Mesothelial cell of epicardium (in vitro differentiated cells): ENCODE measurements at regions not wholly inside any gene's neighbourhood (a gene's known extent, or its start where the extent isn't known, plus 50 kb on each side); places are given as distances from the start of the nearest gene placed in this dataset.

ENCODE experiments used
- DNase-seq, 2 experiments: peaks; one replicate each; pipeline ENCODE4 v3.0.0; 2021; ENCODE audit warnings: low spot score in 2 of 2; ENCODE audit not compliant: unreplicated experiment in 2 of 2
- H3K27ac Mint-ChIP-seq: 2 replicates; pipeline ENCODE4 v1.8.0; 2021; ENCODE audit warnings: mixed read lengths
- H3K27me3 Mint-ChIP-seq: 2 replicates; pipeline ENCODE4 v1.8.0; 2021; ENCODE audit warnings: low read depth, mixed read lengths
- H3K36me3 Mint-ChIP-seq: 2 replicates; pipeline ENCODE4 v1.8.0; 2021; ENCODE audit warnings: mixed read lengths
- H3K4me1 Mint-ChIP-seq: 2 replicates; pipeline ENCODE4 v1.8.0; 2021; ENCODE audit warnings: mixed read lengths
- H3K4me3 Mint-ChIP-seq: 2 replicates; pipeline ENCODE4 v1.8.0; 2021; ENCODE audit warnings: mild to moderate bottlenecking, moderate library complexity, mixed read lengths
- H3K9me3 Mint-ChIP-seq: 2 replicates; pipeline ENCODE4 v1.8.0; 2021; ENCODE audit warnings: mixed read lengths
- CTCF ChIP-seq: fragments of 200-600 bp; sonication (generic); IDR thresholded peaks from one replicate; pipeline ENCODE4 v1.5.0; 2021; ENCODE audit warnings: antibody characterized with exemption; ENCODE audit not compliant: unreplicated experiment

DNA sequence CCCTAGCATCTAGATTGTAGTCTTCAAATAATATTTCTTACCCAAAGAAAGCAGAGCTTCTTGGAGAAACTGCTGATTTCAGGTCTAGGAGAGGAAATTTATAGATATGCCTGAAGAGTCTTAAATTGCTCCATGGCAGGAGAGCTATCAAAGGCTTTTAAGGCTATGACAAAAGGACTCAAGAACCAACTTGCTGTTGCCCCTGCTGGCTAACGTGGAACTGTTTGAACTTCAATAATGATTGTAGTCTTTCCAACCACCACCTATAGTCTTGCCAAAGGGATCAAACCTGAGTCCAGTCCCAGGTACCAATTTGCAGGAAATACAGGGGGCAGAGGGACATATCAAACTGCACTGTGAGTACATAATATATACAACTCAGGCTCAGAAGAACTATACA, 336.2 kb upstream of the ESRRG start:
- no peak overlapping the region for H3K4me3 Mint-ChIP-seq
- TF ChIP-seq CTCF: no peak
- H3K36me3 Mint-ChIP-seq: peaks cover 3% of the 10 kb centered on the region
- peaks cover 16% of the 10 kb centered on the region for H3K9me3 Mint-ChIP-seq
- no peak for DNase-seq
- no peak overlapping the region for H3K27ac Mint-ChIP-seq
- H3K27me3 Mint-ChIP-seq: peaks cover 28% of the 10 kb centered on the region
- peaks cover 21% of the 10 kb centered on the region for H3K4me1 Mint-ChIP-seq

DNA sequence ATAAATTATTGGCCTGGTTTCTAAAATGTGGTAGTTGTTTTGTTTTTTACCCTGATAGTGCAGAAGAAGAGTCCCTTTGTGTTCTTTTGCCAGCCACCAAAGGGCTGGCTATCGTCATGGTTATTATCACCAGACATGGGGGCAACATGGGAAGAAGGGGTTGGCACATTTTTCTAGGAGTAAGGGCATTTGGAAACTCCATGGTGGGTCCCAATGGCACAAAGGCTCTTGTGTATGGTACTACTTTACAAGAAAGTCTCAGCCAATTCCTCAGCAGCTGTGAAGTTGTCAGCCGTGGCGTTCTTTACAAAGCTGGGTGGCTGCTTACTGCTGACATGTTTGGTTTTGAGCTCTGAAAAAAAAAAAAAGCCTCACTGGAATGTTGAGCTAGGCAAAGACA, 330.4 kb upstream of the ESRRG start:
- TF ChIP-seq CTCF: no peak
- DNase-seq: no peak
- Mint-ChIP-seq H3K4me1 (no peaks in the 10 kb centered on the region), H3K27ac (no peak overlapping the region), H3K4me3 (no peak overlapping the region), H3K9me3 (peaks cover 16% of the 10 kb centered on the region), H3K36me3 (peaks cover 3% of the 10 kb centered on the region), H3K27me3 (peaks cover 10% of the 10 kb centered on the region)

DNA sequence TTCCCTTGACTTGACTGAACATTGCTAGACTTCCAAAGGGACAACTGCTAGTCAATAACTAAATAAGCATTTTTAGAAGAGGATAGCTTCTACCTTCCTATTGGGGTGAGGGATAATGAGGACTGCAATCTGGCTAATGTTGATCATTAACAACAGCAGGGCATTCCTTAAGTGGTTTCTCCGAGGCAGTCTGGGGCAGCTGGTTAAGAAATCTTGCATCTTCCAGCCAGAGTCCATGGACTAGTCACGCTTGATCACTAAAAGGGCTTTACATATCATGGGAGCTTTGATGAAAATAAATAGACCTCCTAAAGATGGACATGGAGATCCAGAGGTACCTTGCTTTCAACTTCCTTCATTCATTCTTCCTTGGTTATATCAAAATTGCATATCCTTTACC, 329.4 kb upstream of the ESRRG start:
- no peak for DNase-seq
- H3K27me3 Mint-ChIP-seq: peaks cover 8% of the 10 kb centered on the region
- H3K4me1 Mint-ChIP-seq: no peaks in the 10 kb centered on the region
- peaks cover under 1% of the 10 kb centered on the region for H3K36me3 Mint-ChIP-seq
- H3K9me3 Mint-ChIP-seq: peaks cover 7% of the 10 kb centered on the region
- no peak overlapping the region for H3K4me3 Mint-ChIP-seq
- no peak overlapping the region for H3K27ac Mint-ChIP-seq
- TF ChIP-seq CTCF: no peak

GRCh38 chr1:217052196-217052595, 329.0 kb upstream of the ESRRG start:
- no peaks in the 10 kb centered on the region for H3K36me3 Mint-ChIP-seq
- no peaks in the 10 kb centered on the region for H3K4me1 Mint-ChIP-seq
- no peak overlapping the region for H3K4me3 Mint-ChIP-seq
- no peak overlapping the region for H3K27ac Mint-ChIP-seq
- DNase-seq: no peak
- peaks cover 8% of the 10 kb centered on the region for H3K27me3 Mint-ChIP-seq
- TF ChIP-seq CTCF: no peak
- peaks cover 6% of the 10 kb centered on the region for H3K9me3 Mint-ChIP-seq

DNA sequence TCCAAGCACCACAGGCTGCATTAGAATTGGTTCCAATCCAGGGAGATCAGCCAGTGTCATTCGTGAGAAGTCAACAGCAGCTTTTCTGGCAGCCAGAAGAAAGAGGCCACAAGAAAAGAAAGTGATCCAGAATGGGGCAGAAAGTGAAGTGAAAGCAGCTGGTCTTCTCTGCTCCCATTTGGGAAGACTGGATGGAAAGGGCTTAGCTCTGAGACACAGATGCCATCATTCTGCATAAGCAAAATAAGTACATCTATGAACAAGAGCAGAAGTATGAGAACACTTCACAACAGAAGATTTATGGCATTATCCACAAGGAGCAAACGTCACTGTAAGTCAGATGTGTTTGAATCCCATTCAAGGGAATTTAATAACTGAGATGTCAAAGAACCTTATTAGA, 326.5 kb upstream of the ESRRG start:
- no peak for TF ChIP-seq CTCF
- no peaks in the 10 kb centered on the region for H3K36me3 Mint-ChIP-seq
- DNase-seq: no peak
- no peaks in the 10 kb centered on the region for H3K27me3 Mint-ChIP-seq
- no peaks in the 10 kb centered on the region for H3K4me1 Mint-ChIP-seq
- H3K4me3 Mint-ChIP-seq: no peak overlapping the region
- H3K9me3 Mint-ChIP-seq: no peaks in the 10 kb centered on the region
- H3K27ac Mint-ChIP-seq: no peak overlapping the region

- no peak overlapping the region for H3K4me3 Mint-ChIP-seq
- H3K27me3 Mint-ChIP-seq: peaks cover 5% of the 10 kb centered on the region
- no peak for TF ChIP-seq CTCF
- H3K27ac Mint-ChIP-seq: no peak overlapping the region
- DNase-seq: no peak
- H3K9me3 Mint-ChIP-seq: no peaks in the 10 kb centered on the region
- H3K4me1 Mint-ChIP-seq: no peaks in the 10 kb centered on the region
- H3K36me3 Mint-ChIP-seq: no peaks in the 10 kb centered on the region
Observed at GRCh38 chr1:217049081-217049480, 325.9 kb upstream of the ESRRG start.
